HepG2 (cell line): ENCODE measurements at regions not wholly inside any gene's neighbourhood (a gene's known extent, or its start where the extent isn't known, plus 50 kb on each side); places are given as distances from the start of the nearest gene placed in this dataset.

ENCODE experiments used
- ATF6 ChIP-seq: sonication (generic); formaldehyde crosslinking; conservative IDR thresholded peaks from 2 replicates; pipeline ENCODE4 v1.4.0; 2020; ENCODE audit warnings: missing genetic modification reagents
- CBFB ChIP-seq: sonication (generic); formaldehyde crosslinking; IDR thresholded peaks from 2 replicates; pipeline ENCODE4 v1.4.0; 2020; ENCODE audit warnings: missing genetic modification reagents
- CTCF ChIP-seq: sonication (generic); formaldehyde crosslinking; IDR thresholded peaks from 2 replicates; pipeline ENCODE4 v1.5.0; 2020; ENCODE audit warnings: mild to moderate bottlenecking, missing genetic modification reagents, moderate library complexity
- EP300 ChIP-seq, 3 experiments: sonication (generic) in 1 of 3; formaldehyde crosslinking in 1 of 3; IDR thresholded peaks; 2 replicates each; pipeline versions ENCODE4 v1.5.1 to v1.6.1; 2011 to 2020; ENCODE audit warnings: low read depth in 2 of 3, low read length in 2 of 3, borderline replicate concordance in 1 of 3, improper control_type of control experiment in 1 of 3, mild to moderate bottlenecking in 1 of 3, missing genetic modification reagents in 1 of 3, moderate library complexity in 1 of 3
- FOXP1 ChIP-seq, 2 experiments: fragments of 450-650 bp in 1 of 2; IDR thresholded peaks; 2 replicates each; pipeline ENCODE4 v1.6.1; 2017 to 2018; ENCODE audit warnings: antibody characterized with exemption in 1 of 2
- JDP2 ChIP-seq: sonication (generic); formaldehyde crosslinking; IDR thresholded peaks from 2 replicates; pipeline ENCODE4 v1.8.1; 2022; ENCODE audit warnings: missing genetic modification reagents, borderline replicate concordance
- MIER3 ChIP-seq: IDR thresholded peaks from 2 replicates; pipeline ENCODE4 v1.6.1; 2016; ENCODE audit warnings: missing compliant biosample characterization, borderline replicate concordance
- NCOA1 ChIP-seq: sonication (generic); formaldehyde crosslinking; IDR thresholded peaks from 2 replicates; pipeline ENCODE4 v1.9.0; 2021; ENCODE audit warnings: missing genetic modification reagents
- NFKBIZ ChIP-seq: IDR thresholded peaks from 2 replicates; pipeline ENCODE4 v1.6.1; 2018; ENCODE audit warnings: missing genetic modification reagents, missing compliant biosample characterization
- PHB2 ChIP-seq: fragments of 450-650 bp; IDR thresholded peaks from 2 replicates; pipeline ENCODE4 v1.6.1; 2018; ENCODE audit not compliant: partially characterized antibody
- REST ChIP-seq, 2 experiments: IDR thresholded peaks; 2 replicates each; pipeline ENCODE4 v1.6.1; 2011 to 2012; ENCODE audit warnings: low read length in 2 of 2, borderline replicate concordance in 1 of 2, low read depth in 1 of 2, mild to moderate bottlenecking in 1 of 2, moderate library complexity in 1 of 2
- SMAD3 ChIP-seq: sonication (generic); formaldehyde crosslinking; IDR thresholded peaks from 2 replicates; pipeline ENCODE4 v1.4.0; 2020; ENCODE audit warnings: missing genetic modification reagents

- TF ChIP-seq EP300 (IDR thresholded peaks at IDR 0.05; ENCODE audit: low read depth in 2 of 2, low read length in 2 of 2) (no peak), EP300 (CRISPR knock-in tag; IDR thresholded peaks at IDR 0.05; ENCODE audit: borderline replicate concordance) (no peak), NCOA1 (no peak), CTCF (CRISPR knock-in tag) (no peak), MIER3 (no peak), NFKBIZ (no peak), CBFB (CRISPR knock-in tag) (no peak), JDP2 (CRISPR knock-in tag) (no peak), REST (IDR thresholded peaks at IDR 0.05; ENCODE audit: borderline replicate concordance in 1 of 2, low read depth in 1 of 2, low read length in 2 of 2) (no peak), ATF6 (CRISPR knock-in tag) (no peak), PHB2 (no peak), SMAD3 (CRISPR knock-in tag) (no peak), FOXP1 (IDR thresholded peaks at IDR 0.05) (no peak), FOXP1 (CRISPR knock-in tag; IDR thresholded peaks at IDR 0.05) (no peak)
These were observed 76.2 kb downstream of the GPR85 start for GRCh38 chr7:113010377-113010776.
